Naive thymus-derived CD4-positive, alpha-beta T cell (primary cell): ENCODE measurements at regions not wholly inside any gene's neighbourhood (a gene's known extent, or its start where the extent isn't known, plus 50 kb on each side); places are given as distances from the start of the nearest gene placed in this dataset.

ENCODE experiments used
- ATAC-seq: fragments of 150-1000 bp; cut with Tn5 transposase; 2 replicates; pipeline ENCODE4 v1.10.0; 2021; ENCODE audit warnings: mild to moderate bottlenecking, moderate library complexity
- CTCF ChIA-PET: fragments of 350-600 bp; sonication (Branson Sonifier 250); formaldehyde crosslinking; loops from one replicate; lab custom pipeline; 2021; ENCODE audit warnings: antibody characterized with exemption; lab: Charles Lee
- POLR2A ChIA-PET: fragments of 350-600 bp; sonication (Branson Sonifier 250); formaldehyde crosslinking; loops from one replicate; lab custom pipeline; 2021; ENCODE audit warnings: antibody characterized with exemption, inconsistent platforms; lab: Charles Lee
- DNase-seq, 9 donors: peaks; one replicate each; pipeline versions ENCODE4 v3.0.0 to v3.0.0-alpha.2; 2020 to 2022; ENCODE audit warnings: mixed read lengths in 1 of 9
- H3K27ac ChIP-seq: one replicate; pipeline ENCODE4 v1.7.0; 2013; ENCODE audit warnings: mild to moderate bottlenecking, low read depth, low read length, moderate library complexity
- H3K27me3 ChIP-seq, 2 donors: one replicate each; pipeline ENCODE4 v1.7.0; 2013; ENCODE audit warnings: low read length in 2 of 2, mild to moderate bottlenecking in 2 of 2, moderate library complexity in 2 of 2; ENCODE audit not compliant: control insufficient read depth in 2 of 2, insufficient read depth in 2 of 2
- H3K36me3 ChIP-seq, 3 experiments: 1 replicate in 2 of 3; 2 replicates in 1 of 3; pipeline ENCODE4 v1.7.0; 2013; ENCODE audit warnings: low read length in 3 of 3, mild to moderate bottlenecking in 3 of 3, moderate library complexity in 1 of 3; ENCODE audit not compliant: insufficient read depth in 3 of 3, control insufficient read depth in 2 of 3
- H3K4me1 ChIP-seq, 2 donors: one replicate each; pipeline ENCODE4 v1.7.0; 2013; ENCODE audit warnings: low read length in 2 of 2, mild to moderate bottlenecking in 2 of 2, moderate library complexity in 1 of 2; ENCODE audit not compliant: control insufficient read depth in 2 of 2, insufficient read depth in 2 of 2
- H3K4me3 ChIP-seq: 2 replicates; pipeline ENCODE4 v1.7.0; 2013; ENCODE audit warnings: mild to moderate bottlenecking, low read length
- H3K9me3 ChIP-seq, 3 experiments: 1 replicate in 2 of 3; 2 replicates in 1 of 3; pipeline ENCODE4 v1.7.0; 2013; ENCODE audit warnings: low read length in 3 of 3; ENCODE audit not compliant: control insufficient read depth in 2 of 3
- H3K27ac Mint-ChIP-seq, 9 donors: one replicate each; pipeline ENCODE4 v1.8.0; 2020 to 2022; ENCODE audit warnings: mixed read lengths in 9 of 9, mild to moderate bottlenecking in 8 of 9, moderate library complexity in 5 of 9, inconsistent platforms in 2 of 9
- H3K27me3 Mint-ChIP-seq, 5 donors: one replicate each; pipeline ENCODE4 v1.8.0; 2021 to 2022; ENCODE audit warnings: mixed read lengths in 5 of 5, mild to moderate bottlenecking in 1 of 5
- H3K36me3 Mint-ChIP-seq, 5 donors: one replicate each; pipeline ENCODE4 v1.8.0; 2020 to 2022; ENCODE audit warnings: mixed read lengths in 5 of 5, mild to moderate bottlenecking in 3 of 5, inconsistent platforms in 1 of 5
- H3K4me1 Mint-ChIP-seq, 7 donors: one replicate each; pipeline ENCODE4 v1.8.0; 2020 to 2022; ENCODE audit warnings: mixed read lengths in 7 of 7, mild to moderate bottlenecking in 3 of 7, inconsistent platforms in 1 of 7
- H3K4me3 Mint-ChIP-seq, 10 donors: one replicate each; pipeline ENCODE4 v1.8.0; 2020 to 2022; ENCODE audit warnings: mild to moderate bottlenecking in 10 of 10, mixed read lengths in 10 of 10, moderate library complexity in 6 of 10, inconsistent platforms in 2 of 10
- H3K9me3 Mint-ChIP-seq, 11 donors: one replicate each; pipeline ENCODE4 v1.8.0; 2020 to 2022; ENCODE audit warnings: mixed read lengths in 11 of 11, mild to moderate bottlenecking in 4 of 11, inconsistent platforms in 1 of 11, moderate library complexity in 1 of 11
- intact Hi-C, 2 donors: fragments of 100-400 bp; cut with micrococcal nuclease; formaldehyde crosslinking; loops; one replicate each; pipeline ENCODE4 v1.15.1; 2023

- intact Hi-C loops = no loop called here
- DNase-seq = no peak
- ChIA-PET CTCF (no interaction called here), POLR2A (no interaction called here)
- H3K27ac Mint-ChIP-seq = no peak overlapping the region
- Histone ChIP-seq H3K4me1 (no peaks in the 10 kb centered on the region), H3K36me3 (no peaks in the 10 kb centered on the region), H3K4me3 (no peak overlapping the region), H3K9me3 (no peaks in the 10 kb centered on the region), H3K27ac (no peak overlapping the region), H3K27me3 (no peaks in the 10 kb centered on the region)
- H3K4me1 Mint-ChIP-seq = no peaks in the 10 kb centered on the region
- no peaks in the 10 kb centered on the region for H3K36me3 Mint-ChIP-seq
- H3K9me3 Mint-ChIP-seq = peaks cover 0 to 4% (median 0%) of the 10 kb centered on the region in 11 donors
- ATAC-seq = no peak
- H3K4me3 Mint-ChIP-seq = no peak overlapping the region
- H3K27me3 Mint-ChIP-seq = no peaks in the 10 kb centered on the region
Observed at GRCh38 chr9:81874250-81874649, 54.0 kb upstream of the SPATA31D4 start.

- H3K27me3 ChIP-seq = no peaks in the 10 kb centered on the region
- intact Hi-C loops = no loop called here
- no peaks in the 10 kb centered on the region for H3K9me3 ChIP-seq
- Mint-ChIP-seq H3K4me1 (no peaks in the 10 kb centered on the region), H3K4me3 (no peak overlapping the region), H3K9me3 (peaks cover 0 to 4% (median 0%) of the 10 kb centered on the region in 11 donors), H3K27me3 (no peaks in the 10 kb centered on the region), H3K27ac (no peak overlapping the region), H3K36me3 (no peaks in the 10 kb centered on the region)
- CTCF ChIA-PET = no interaction called here
- H3K4me3 ChIP-seq = no peak overlapping the region
- no peaks in the 10 kb centered on the region for H3K4me1 ChIP-seq
- no peak for ATAC-seq
- H3K36me3 ChIP-seq = no peaks in the 10 kb centered on the region
- POLR2A ChIA-PET = no interaction called here
- no peak overlapping the region for H3K27ac ChIP-seq
- DNase-seq = no peak
Observed at GRCh38 chr9:81874931-81875330, 53.3 kb upstream of the SPATA31D4 start.

DNA sequence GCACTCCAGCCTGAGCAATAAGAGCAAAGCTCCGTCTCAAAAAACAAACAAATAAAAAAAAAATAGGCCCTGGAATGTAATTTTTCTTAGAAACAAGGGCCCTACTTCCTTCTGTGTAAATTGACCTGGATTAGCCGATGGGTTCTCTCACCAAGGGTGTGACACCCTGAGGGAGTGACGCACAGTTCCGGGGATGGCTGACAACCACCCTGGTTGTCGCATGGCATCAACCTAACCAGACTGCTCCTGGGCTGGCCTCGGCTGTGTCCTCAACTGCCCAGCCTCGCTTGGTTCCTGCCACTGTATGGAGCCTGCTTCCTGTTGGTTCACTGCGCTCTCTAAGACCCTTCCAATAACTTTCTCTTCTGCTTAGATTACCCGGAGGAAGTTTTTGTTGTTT lies 51.2 kb upstream of the SPATA31D4 start:
- Mint-ChIP-seq H3K4me3 (no peak overlapping the region), H3K36me3 (no peaks in the 10 kb centered on the region), H3K9me3 (peaks cover 0 to 4% (median 0%) of the 10 kb centered on the region in 11 donors), H3K27ac (no peak overlapping the region), H3K27me3 (no peaks in the 10 kb centered on the region), H3K4me1 (no peaks in the 10 kb centered on the region)
- Histone ChIP-seq H3K27ac (no peak overlapping the region), H3K9me3 (no peaks in the 10 kb centered on the region), H3K27me3 (no peaks in the 10 kb centered on the region), H3K4me3 (no peak overlapping the region), H3K36me3 (no peaks in the 10 kb centered on the region), H3K4me1 (no peaks in the 10 kb centered on the region)
- ChIA-PET CTCF (no interaction called here), POLR2A (no interaction called here)
- DNase-seq (no peak), ATAC-seq (no peak)
- intact Hi-C loops = no loop called here
